Hepatocyte (in vitro differentiated cells): ENCODE measurements at regions not wholly inside any gene's neighbourhood (a gene's known extent, or its start where the extent isn't known, plus 50 kb on each side); places are given as distances from the start of the nearest gene placed in this dataset.

Experiments
- EZH2 ChIP-seq: fragments of 200-600 bp; sonication (generic); IDR thresholded peaks from 2 replicates; pipeline ENCODE4 v1.6.1; 2016; ENCODE audit warnings: antibody characterized with exemption, mild to moderate bottlenecking, borderline replicate concordance
- TF ChIP-seq, protein P1 (sequence below): fragments of 200-600 bp; sonication (generic); IDR thresholded peaks from 2 replicates; pipeline ENCODE4 v1.5.1; 2016; ENCODE audit warnings: antibody characterized with exemption, mild to moderate bottlenecking; ENCODE audit not compliant: poor library complexity

DNA sequence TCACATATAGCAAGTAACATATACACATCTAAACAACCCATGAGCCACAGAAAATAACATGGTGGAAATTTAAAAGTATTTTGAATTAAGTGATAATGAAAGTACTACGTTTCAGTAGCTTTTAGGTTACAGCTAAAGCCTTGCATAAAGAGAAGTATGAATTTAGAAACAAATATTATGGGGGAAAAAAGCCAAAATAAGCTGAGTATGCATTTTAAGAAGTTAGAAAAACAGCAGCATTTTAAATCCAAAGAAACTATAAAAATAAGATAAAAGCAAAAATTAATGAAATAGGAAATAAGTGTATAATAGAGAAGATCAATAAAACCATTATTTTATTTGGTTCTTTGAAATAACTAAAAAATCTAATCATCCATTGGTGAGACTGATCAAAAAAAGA is 89.8 kb upstream of the ARHGEF7 start:
- TF ChIP-seq EZH2, result no peak
- TF ChIP-seq, protein P1, sequence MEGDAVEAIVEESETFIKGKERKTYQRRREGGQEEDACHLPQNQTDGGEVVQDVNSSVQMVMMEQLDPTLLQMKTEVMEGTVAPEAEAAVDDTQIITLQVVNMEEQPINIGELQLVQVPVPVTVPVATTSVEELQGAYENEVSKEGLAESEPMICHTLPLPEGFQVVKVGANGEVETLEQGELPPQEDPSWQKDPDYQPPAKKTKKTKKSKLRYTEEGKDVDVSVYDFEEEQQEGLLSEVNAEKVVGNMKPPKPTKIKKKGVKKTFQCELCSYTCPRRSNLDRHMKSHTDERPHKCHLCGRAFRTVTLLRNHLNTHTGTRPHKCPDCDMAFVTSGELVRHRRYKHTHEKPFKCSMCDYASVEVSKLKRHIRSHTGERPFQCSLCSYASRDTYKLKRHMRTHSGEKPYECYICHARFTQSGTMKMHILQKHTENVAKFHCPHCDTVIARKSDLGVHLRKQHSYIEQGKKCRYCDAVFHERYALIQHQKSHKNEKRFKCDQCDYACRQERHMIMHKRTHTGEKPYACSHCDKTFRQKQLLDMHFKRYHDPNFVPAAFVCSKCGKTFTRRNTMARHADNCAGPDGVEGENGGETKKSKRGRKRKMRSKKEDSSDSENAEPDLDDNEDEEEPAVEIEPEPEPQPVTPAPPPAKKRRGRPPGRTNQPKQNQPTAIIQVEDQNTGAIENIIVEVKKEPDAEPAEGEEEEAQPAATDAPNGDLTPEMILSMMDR, result no peak
